A673 (cell line): ENCODE measurements at regions not wholly inside any gene's neighbourhood (a gene's known extent, or its start where the extent isn't known, plus 50 kb on each side); places are given as distances from the start of the nearest gene placed in this dataset.

Experiments
- EZH2 ChIP-seq: fragments of 200-600 bp; sonication (generic); IDR thresholded peaks from 2 replicates; pipeline ENCODE4 v1.6.1; 2017; ENCODE audit warnings: borderline replicate concordance, low read depth, mild to moderate bottlenecking, mixed read lengths, antibody characterized with exemption, low read length; ENCODE audit not compliant: poor library complexity, severe bottlenecking
- TF ChIP-seq, protein P1 (sequence below): fragments of 300-800, 200-600 bp; sonication (generic); conservative IDR thresholded peaks from 2 replicates; pipeline ENCODE4 v1.5.1; 2017; ENCODE audit warnings: low read depth, mild to moderate bottlenecking, antibody characterized with exemption, low read length, moderate library complexity, mixed read lengths

- TF ChIP-seq, protein P1, sequence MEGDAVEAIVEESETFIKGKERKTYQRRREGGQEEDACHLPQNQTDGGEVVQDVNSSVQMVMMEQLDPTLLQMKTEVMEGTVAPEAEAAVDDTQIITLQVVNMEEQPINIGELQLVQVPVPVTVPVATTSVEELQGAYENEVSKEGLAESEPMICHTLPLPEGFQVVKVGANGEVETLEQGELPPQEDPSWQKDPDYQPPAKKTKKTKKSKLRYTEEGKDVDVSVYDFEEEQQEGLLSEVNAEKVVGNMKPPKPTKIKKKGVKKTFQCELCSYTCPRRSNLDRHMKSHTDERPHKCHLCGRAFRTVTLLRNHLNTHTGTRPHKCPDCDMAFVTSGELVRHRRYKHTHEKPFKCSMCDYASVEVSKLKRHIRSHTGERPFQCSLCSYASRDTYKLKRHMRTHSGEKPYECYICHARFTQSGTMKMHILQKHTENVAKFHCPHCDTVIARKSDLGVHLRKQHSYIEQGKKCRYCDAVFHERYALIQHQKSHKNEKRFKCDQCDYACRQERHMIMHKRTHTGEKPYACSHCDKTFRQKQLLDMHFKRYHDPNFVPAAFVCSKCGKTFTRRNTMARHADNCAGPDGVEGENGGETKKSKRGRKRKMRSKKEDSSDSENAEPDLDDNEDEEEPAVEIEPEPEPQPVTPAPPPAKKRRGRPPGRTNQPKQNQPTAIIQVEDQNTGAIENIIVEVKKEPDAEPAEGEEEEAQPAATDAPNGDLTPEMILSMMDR, result no peak
- TF ChIP-seq EZH2, result no peak
Measured at GRCh38 chr10:55782181-55782580, 578.9 kb downstream of the ZWINT start.
